GM12875 (cell line): ENCODE measurements at regions not wholly inside any gene's neighbourhood (a gene's known extent, or its start where the extent isn't known, plus 50 kb on each side); places are given as distances from the start of the nearest gene placed in this dataset.

Source experiments
- H3K4me3 ChIP-seq: one replicate; pipeline ENCODE4 v1.5.1; 2011; ENCODE audit warnings: low read depth, low read length, control low read depth
- TF ChIP-seq, protein P1 (sequence below): IDR thresholded peaks from 2 replicates; pipeline ENCODE4 v1.5.1; 2011; ENCODE audit warnings: low read depth, mild to moderate bottlenecking, control low read depth, inconsistent platforms, low read length, moderate library complexity, borderline replicate concordance; ENCODE audit not compliant: insufficient read depth

DNA sequence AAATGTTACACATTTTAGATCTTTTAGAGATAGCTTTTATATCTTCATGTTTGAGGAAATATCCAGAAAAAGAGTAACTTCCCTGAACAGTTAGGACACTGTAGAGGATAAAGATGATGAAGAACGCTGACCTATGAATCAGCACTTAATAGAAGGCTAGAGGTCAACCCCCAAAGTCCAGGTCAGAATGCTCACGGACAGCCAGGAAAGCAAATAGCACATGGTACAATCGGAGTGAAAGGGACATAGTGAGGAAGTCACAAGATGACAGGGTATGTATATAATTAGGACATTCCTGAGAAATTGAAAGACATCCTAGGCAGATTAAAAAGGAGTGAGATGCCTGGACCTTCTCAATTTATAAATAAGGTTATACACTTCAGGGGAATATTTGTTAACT, 55.1 kb upstream of the CNTNAP4 start:
- TF ChIP-seq, protein P1, sequence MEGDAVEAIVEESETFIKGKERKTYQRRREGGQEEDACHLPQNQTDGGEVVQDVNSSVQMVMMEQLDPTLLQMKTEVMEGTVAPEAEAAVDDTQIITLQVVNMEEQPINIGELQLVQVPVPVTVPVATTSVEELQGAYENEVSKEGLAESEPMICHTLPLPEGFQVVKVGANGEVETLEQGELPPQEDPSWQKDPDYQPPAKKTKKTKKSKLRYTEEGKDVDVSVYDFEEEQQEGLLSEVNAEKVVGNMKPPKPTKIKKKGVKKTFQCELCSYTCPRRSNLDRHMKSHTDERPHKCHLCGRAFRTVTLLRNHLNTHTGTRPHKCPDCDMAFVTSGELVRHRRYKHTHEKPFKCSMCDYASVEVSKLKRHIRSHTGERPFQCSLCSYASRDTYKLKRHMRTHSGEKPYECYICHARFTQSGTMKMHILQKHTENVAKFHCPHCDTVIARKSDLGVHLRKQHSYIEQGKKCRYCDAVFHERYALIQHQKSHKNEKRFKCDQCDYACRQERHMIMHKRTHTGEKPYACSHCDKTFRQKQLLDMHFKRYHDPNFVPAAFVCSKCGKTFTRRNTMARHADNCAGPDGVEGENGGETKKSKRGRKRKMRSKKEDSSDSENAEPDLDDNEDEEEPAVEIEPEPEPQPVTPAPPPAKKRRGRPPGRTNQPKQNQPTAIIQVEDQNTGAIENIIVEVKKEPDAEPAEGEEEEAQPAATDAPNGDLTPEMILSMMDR = no peak

DNA sequence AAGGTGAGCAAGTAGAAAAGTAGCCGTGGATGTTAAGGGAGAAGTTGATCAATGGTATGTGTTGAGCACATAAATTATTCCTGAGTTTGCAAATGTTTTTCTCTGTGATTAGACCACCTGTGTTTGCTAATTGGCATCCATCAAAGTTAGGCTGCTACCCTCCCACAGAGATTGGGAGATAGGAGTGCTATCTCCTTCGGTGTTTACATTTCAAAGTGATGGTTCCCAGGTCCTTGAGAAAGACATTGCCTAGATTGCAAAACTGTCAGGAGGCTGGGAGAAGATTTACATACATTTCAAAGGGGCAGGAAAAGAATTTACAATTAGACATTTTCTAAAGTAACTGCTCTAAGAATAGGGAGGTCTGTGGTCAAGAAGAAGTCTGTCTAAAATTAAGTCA, 54.3 kb upstream of the CNTNAP4 start:
- H3K4me3 ChIP-seq = no peak overlapping the region
- TF ChIP-seq, protein P1 = no peak

More for the DNA sequence above, 55.1 kb upstream of the CNTNAP4 start:
- H3K4me3 ChIP-seq = no peak overlapping the region

DNA sequence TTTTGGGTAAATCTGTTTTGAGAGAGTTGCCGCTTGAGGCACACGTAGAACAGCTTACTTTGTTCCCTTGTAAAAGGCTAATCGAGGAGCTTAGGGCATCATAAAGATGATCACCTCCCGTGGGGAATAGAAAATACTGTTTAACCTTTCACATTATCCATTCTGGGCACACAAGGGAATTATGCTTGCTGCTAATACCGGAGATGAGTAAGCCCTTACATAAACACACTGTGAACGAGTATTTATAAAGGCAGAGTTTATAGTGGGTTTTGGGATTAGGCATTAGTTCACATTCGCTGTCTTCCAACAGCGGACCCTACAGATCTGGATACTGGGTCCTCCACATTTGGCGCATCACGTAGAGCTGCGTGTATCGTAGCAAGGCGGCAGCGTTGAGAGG, 51.2 kb upstream of the CNTNAP4 start:
- no peak overlapping the region for H3K4me3 ChIP-seq
- TF ChIP-seq, protein P1 = no peak

DNA sequence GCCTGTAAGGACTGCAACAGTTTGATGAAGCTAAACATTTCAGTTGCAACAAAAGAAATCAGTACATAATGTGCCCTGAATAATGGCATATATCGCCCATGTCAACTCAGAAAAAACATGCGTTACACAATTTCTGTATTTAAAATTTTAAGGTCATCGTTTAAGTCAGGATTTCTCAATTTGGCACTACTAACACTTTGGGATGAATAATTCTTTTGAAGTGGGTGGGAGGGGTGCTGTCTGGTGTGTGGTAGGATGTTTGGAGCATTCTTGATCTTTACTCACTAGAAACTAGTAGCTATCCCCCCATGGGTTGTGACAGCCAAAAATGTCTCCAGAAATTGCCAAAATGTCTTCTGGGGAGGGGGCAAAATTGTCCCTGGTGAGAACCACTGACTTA, 50.7 kb upstream of the CNTNAP4 start:
- H3K4me3 ChIP-seq = no peak overlapping the region
- TF ChIP-seq, protein P1 = no peak
